Muscle of back (tissue), 3 donors: ENCODE measurements at regions not wholly inside any gene's neighbourhood (a gene's known extent, or its start where the extent isn't known, plus 50 kb on each side); places are given as distances from the start of the nearest gene placed in this dataset.
"Not testable (repeated sequence)": the region's sequence is repeated elsewhere in the genome, so short reads cannot be mapped to it uniquely, and the experiment has no call there.

Experiments
- DNase-seq, 3 donors: peaks; one replicate each; pipeline versions ENCODE4 v3.0.0 to v3.0.0-alpha.2; 2013

DNA sequence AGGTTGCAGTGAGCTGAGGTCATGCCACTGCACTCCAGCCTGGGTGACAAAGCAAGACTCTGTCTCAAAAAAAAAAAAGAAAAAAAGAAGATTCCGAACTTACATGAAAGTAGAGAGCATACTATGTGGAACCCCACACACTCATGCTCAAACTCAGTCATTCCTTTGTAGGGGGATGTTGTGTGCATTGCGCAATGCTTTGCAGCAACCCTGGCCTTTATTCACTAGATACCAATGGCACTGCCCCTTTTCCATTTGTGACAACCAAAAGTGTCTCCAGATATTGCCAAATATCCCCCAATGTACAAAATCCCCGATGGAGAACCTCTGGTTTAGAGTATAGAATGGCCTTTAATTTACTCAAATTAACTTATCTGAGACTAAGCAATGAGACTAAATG is 158.6 kb downstream of the GJA1 start:
- DNase-seq, result no peak

- no peak for DNase-seq
Observed at GRCh38 chr6:121595646-121596045, 160.2 kb downstream of the GJA1 start.

- DNase-seq, result no peak
Observed at GRCh38 chr6:121596441-121596840, 161.0 kb downstream of the GJA1 start.

DNA sequence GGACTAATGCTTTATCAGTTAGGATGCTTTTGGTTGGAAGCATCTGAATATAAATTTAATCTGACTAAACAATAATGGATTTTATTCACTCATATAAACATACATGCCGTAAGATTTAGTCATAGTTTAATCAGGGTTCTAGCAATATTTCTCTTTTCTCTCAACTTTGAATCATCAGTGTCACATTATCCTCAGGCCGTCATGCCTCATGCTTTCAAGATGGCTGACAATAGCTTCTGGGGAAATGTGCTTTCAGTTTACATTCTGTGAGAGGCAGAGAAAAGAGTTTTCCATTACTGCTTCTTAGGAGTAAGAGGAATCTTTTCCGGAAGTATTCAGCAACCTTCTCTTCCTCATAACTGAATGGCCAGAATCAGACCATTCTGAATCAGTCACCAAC is 162.2 kb downstream of the GJA1 start:
- DNase-seq, result peak in 1 of 3 donors; percentile 32

DNA sequence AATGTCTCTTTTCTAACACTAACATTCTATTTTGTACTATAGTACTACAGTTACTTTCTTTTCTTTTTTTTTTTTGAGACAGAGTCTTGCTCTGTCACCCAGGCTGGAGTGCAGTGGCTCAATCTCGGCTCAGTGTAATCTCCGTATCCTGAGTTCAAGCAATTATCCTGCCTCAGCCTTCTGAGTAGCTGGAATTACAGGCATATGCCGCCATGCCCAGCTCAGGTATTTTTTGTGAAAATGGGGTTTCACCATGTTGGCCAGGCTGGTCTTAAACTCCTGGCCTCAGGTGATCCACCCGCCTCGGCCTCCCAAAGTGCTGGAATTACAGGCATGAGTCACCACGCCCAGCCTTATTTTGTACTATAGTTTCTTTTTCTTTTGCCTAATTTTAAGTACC is 163.9 kb downstream of the GJA1 start:
- DNase-seq, result not testable (repeated sequence)

GRCh38 chr6:121600389-121601168 is 165.1 kb downstream of the GJA1 start:
- no peak for DNase-seq

GRCh38 chr6:121603486-121603885 is 168.0 kb downstream of the GJA1 start:
- DNase-seq, result no peak

GRCh38 chr6:121607721-121608120 is 172.3 kb downstream of the GJA1 start:
- DNase-seq, result no peak

DNA sequence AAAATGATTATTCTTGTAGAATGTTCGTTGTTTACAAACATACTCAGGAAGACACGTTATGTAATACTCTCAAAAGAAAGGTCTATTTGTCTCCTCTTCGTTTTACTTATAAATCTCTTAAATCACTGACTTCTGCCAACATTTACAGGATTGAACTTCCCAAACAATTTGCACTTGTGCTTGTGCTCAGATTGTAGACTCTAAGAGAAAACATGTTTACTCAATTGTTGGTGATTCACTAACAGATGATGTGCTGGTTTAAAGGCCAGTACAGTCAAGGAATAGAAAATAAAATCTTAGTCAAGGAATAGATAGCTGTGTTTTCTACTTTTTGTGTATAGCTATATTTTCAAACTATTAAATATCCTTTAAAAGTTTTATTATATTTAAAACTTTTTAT is 172.8 kb downstream of the GJA1 start:
- DNase-seq, result no peak

- DNase-seq, result no peak
Observed at GRCh38 chr6:121609281-121609680, 173.8 kb downstream of the GJA1 start.

GRCh38 chr6:121612927-121613326 is 177.5 kb downstream of the GJA1 start:
- DNase-seq, result no peak

DNA sequence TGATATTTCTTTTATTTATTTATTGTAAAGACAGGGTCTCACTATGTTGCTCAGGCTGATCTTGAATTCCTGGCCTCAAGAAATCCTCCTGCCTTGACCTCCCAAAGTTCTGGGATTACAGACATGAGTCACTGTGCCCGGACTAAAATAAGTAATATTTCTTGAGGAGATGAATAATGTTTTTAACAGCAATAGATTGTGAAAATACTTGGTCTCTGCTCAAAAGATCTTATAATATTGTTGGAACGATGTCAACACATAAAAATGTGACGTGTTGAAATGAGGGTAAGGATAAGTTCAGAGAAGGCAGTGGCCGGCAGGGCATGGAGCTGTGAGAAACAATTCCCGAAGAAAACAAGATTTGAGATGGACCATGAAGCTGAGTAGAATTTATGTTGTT is 178.7 kb downstream of the GJA1 start:
- DNase-seq, result no peak

DNA sequence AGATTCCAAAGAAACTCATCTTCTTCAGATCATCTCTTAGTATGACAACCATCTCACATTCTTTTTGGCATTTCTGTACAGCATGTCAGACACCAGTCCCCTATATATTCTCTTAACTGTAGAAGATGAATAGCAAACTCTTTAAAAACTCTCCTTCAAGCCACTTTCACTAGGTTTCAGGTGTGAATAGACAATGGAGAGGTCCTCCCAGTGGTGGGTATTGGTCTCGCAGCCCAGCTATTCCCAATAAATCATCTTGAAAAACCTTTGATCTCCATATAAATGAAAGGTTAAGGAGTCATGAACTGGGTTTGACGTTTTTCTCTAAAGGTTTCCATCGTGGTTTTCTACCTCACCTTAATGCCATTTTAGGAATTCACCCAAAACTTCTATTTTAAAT is 180.0 kb downstream of the GJA1 start:
- DNase-seq, result no peak

GRCh38 chr6:121616406-121616805 is 181.0 kb downstream of the GJA1 start:
- DNase-seq, result no peak

DNA sequence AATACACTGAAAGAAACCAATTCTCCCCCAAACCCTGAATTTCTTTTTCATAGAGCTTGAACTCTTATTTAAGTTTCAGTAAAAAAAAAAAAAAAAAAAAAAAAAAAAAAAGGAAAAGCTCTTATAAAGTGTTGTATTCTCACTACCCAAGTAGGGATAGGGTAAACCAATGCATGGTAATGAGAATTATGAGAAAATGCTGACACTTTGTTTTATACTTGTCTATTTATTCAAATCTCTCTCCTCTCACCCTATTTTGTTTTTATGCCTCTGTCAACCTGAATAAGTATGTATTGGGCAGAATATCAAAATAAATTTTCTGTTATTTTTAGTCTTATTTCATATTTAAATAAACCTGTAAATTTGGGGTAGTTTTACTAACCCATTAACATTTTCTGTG is 181.9 kb downstream of the GJA1 start:
- DNase-seq, result no peak

- no peak for DNase-seq
Observed at GRCh38 chr6:121619013-121619412, 183.6 kb downstream of the GJA1 start.

GRCh38 chr6:121619987-121620740 is 184.7 kb downstream of the GJA1 start:
- DNase-seq, result no peak

- no peak for DNase-seq
Observed at GRCh38 chr6:121627761-121628160, 192.3 kb downstream of the GJA1 start.

DNA sequence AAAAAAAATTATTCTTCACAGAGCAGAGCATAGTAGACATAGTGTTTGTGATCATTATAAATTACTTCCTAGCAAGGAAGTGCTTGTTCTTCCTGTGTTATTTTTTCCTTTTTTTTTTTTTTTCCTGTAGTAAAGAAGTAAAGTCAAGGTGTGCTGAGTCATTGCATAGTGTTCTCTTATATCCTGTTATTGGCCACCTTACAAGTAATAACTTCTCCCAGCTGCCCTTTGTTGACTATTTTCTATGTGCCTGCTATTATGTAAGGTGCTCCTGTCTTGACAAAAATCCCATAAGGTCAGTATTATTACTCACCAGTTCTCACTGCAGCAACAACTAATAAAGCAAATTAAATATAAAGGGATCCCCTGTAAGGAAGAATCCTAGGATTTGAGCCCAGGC is 195.3 kb downstream of the GJA1 start:
- DNase-seq, result no peak

GRCh38 chr6:121631752-121632151 is 196.3 kb downstream of the GJA1 start:
- not testable (repeated sequence) for DNase-seq

DNA sequence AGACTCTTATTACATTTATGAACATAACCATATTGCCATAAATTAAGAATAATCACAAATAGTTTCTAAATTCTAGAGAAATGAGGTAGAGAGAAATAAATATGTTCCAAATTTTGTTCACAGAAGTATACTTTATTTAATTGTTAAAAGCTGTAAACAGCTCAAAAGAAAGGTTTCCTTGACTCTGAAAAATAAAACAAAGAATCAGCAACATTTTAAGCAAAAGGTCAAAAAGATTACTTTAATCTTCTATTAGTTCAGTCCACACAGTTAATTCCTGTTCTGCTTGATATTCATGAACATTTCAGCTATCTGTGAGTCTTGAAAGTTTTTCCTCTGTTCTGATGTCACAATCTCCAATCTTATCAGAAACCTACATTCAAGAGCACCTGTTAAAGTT is 197.9 kb downstream of the GJA1 start:
- DNase-seq, result no peak

- not testable (repeated sequence) for DNase-seq
Observed at GRCh38 chr6:121634586-121634985, 199.1 kb downstream of the GJA1 start.

GRCh38 chr6:121635355-121635754 is 199.9 kb downstream of the GJA1 start:
- DNase-seq, result no peak
